Urinary bladder (tissue), 3 donors: ENCODE measurements at regions not wholly inside any gene's neighbourhood (a gene's known extent, or its start where the extent isn't known, plus 50 kb on each side); places are given as distances from the start of the nearest gene placed in this dataset.

Experiments
- DNase-seq: peaks from one replicate; pipeline ENCODE4 v3.0.0-alpha.2; 2015; ENCODE audit errors: extremely low spot score
- H3K27ac ChIP-seq: one replicate; pipeline ENCODE4 v1.5.1; 2013; ENCODE audit warnings: low read depth, mild to moderate bottlenecking, moderate library complexity
- H3K36me3 ChIP-seq: one replicate; pipeline ENCODE4 v1.6.1; 2013; ENCODE audit warnings: mild to moderate bottlenecking, moderate library complexity; ENCODE audit not compliant: insufficient read depth
- H3K4me1 ChIP-seq: one replicate; pipeline ENCODE4 v1.6.1; 2013; ENCODE audit warnings: mild to moderate bottlenecking, moderate library complexity; ENCODE audit not compliant: insufficient read depth
- H3K4me3 ChIP-seq: one replicate; pipeline ENCODE4 v1.5.1; 2013; ENCODE audit warnings: low read depth, low read length
- WGBS: extraction: QIAGEN DNeasy Blood & Tissue Kit; methylation state at CpG from one replicate; pipeline ENCODE4 v1.1.7; 2013; 5-methylcytosine and 5-hydroxymethylcytosine counted together
- donor health status: healthy with polysubstance abuse.
- donor health status: healthy.

DNA sequence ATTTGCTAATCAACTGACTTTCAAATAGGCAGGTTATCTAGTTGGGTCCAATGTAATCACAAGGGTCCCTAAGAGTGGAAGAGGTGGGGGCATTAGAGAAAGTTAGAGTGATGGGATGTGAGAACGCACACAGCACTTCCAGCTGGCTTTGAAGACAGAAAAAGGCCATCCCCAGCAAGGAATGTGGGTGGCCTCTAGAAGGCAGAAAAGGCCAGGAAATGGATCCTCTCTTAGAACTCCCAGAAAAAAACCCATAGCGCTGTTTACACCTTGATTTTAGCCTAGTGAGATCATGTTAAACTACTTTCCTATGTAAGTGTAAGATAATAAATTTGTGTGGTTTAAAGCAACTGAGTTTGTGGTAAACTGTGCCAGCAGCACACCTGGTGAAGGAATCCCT, 219.5 kb upstream of the HABP2 start:
- whole genome bisulfite sequencing = 80% methylated on average over 2 of the region's 2 CpGs
- H3K27ac ChIP-seq = no peak overlapping the region
- no peak for DNase-seq
- H3K4me1 ChIP-seq = peaks cover 2% of the 10 kb centered on the region
- no peaks in the 10 kb centered on the region for H3K36me3 ChIP-seq
- H3K4me3 ChIP-seq = no peak overlapping the region

DNA sequence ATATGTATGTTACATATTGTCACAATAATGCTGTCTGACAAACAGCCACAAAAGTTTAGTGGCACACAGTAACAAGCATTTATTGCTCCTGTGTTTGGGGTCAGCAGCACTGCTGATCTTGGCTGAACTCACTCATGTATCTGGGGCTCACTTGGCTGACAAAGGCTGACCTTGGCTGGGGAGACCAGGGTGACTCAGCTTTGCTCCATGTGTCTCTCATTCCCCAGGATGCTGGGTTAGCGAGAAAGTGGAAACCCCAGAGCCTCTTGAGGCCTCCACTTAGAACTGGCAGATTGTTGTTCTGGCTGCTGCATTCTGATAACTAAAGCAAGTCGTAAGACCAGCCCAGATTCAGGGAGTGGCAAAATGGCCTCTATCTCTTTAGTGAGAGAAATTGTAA, 217.3 kb upstream of the HABP2 start:
- 77% methylated on average over 2 of the region's 2 CpGs for WGBS
- Histone ChIP-seq H3K4me3 (no peak overlapping the region), H3K27ac (no peak overlapping the region), H3K36me3 (no peaks in the 10 kb centered on the region), H3K4me1 (peaks cover 2% of the 10 kb centered on the region)
- DNase-seq = no peak

DNA sequence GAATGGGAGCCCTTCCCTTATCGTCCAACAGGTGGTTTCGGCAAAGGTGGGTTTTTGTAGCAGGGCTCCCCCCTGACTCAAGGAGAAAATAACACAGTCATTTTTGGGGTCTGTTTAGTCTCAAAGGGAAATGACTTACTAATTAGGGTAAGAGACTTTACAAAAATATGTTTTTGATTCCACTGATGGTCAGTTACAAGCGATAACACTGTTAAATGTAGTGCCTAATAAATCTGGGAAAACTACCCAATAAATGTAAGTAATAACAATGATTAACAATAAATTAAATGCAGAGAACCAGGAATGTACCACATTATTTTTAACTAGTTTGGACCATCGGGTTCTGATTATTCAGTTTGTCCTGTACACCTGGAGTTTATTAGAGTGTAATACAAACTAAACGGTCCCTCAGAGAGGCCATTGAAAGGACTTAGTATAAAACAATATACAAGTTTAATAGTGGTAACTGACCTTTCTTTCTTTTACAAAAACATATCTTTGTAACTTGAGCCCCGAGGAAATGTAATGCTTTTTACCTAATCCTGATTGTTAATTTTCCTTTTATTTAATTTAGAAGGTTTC, 216.2 kb upstream of the HABP2 start:
- no peak overlapping the region for H3K4me3 ChIP-seq
- DNase-seq = no peak
- H3K36me3 ChIP-seq = no peaks in the 10 kb centered on the region
- no peak overlapping the region for H3K27ac ChIP-seq
- 71% methylated on average over 6 of the region's 6 CpGs for WGBS
- H3K4me1 ChIP-seq = peaks cover 2% of the 10 kb centered on the region

DNA sequence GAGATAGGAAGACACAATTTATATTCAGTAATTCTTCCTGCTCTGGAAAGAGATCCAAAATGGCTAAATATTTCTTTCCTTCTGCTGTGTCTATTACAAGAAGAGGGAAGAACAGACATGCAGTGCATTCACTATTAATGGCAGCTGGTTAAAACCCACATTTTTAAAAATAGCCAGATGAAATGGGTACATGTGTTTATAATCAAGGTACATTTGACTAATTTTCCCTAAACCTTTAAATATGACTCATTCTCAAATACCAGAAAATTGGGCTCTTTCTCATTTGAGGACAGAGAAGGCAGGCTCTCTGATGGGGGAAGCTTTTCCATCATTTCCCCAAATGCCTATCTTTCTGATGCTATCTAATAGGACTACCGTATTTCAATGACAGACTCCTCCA, 215.7 kb upstream of the HABP2 start:
- no peak for DNase-seq
- Histone ChIP-seq H3K27ac (no peak overlapping the region), H3K4me3 (no peak overlapping the region), H3K36me3 (no peaks in the 10 kb centered on the region), H3K4me1 (peaks cover 2% of the 10 kb centered on the region)
- 78% methylated on average over 1 of the region's 1 CpG for WGBS

DNA sequence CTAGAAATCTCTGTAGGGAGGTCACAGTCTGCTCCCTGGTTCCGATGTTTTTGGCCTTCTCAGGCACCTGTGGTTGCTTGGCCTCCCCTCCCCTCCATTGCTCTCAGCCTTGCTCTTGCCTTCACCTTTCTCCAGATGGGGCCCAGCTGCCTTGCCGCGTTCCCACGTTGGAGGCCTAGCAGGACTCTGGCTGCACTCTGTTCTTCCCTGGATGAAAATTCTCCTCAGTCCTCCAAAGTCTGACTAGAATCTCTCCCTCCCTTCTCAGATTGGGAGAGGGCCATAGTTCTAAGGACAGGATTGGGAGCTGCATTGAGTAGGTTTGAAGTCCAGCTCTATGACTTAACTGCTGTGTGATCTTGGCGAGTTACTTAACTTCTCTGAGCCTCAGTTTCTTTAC, 213.7 kb upstream of the HABP2 start:
- WGBS = 91% methylated on average over 5 of the region's 5 CpGs
- Histone ChIP-seq H3K36me3 (no peaks in the 10 kb centered on the region), H3K4me1 (peaks cover 2% of the 10 kb centered on the region), H3K4me3 (no peak overlapping the region), H3K27ac (no peak overlapping the region)
- DNase-seq = no peak

DNA sequence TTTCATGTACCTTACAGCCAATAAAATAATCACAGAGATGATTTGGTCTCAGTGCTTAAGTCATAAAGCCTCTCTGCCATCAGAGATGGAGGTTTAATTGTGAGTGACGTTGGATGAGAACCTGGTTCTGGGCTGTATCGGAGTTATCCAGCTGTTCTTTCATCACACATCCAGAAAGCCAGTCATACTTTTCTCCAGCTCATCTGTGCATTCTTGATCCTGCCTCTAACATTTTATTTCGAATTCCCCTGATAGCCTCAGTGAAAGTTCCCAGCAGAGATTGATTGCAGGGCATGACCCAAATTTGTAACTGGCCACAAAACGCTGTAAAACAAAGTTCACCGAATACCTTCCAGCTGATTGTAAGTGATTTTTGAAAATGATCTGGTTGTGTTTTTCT, 212.6 kb upstream of the HABP2 start:
- no peak for DNase-seq
- Histone ChIP-seq H3K27ac (no peak overlapping the region), H3K36me3 (no peaks in the 10 kb centered on the region), H3K4me1 (peaks cover 2% of the 10 kb centered on the region), H3K4me3 (no peak overlapping the region)
- 63% methylated on average over 5 of the region's 5 CpGs for WGBS

DNA sequence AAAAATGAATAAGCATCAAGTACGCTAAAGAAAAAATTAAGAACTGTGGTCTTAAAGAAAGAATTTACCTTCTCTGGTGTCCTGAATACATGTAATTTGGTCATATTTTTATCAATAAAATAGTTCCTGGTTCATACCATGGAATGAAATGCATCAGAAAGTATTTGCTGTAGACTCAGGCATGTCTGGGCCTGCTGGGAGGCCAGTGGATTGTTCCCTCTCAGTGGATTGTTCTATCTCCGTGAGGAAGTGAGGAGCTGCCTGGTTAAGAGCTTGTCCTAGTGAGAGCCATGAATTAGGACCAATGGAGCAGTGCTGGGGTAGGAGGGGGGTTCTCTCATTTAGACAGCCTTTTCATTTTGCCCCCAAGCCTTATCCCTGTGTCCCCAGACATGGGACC, 211.7 kb upstream of the HABP2 start:
- 95% methylated on average over 2 of the region's 2 CpGs for WGBS
- H3K36me3 ChIP-seq = no peaks in the 10 kb centered on the region
- no peak overlapping the region for H3K27ac ChIP-seq

DNA sequence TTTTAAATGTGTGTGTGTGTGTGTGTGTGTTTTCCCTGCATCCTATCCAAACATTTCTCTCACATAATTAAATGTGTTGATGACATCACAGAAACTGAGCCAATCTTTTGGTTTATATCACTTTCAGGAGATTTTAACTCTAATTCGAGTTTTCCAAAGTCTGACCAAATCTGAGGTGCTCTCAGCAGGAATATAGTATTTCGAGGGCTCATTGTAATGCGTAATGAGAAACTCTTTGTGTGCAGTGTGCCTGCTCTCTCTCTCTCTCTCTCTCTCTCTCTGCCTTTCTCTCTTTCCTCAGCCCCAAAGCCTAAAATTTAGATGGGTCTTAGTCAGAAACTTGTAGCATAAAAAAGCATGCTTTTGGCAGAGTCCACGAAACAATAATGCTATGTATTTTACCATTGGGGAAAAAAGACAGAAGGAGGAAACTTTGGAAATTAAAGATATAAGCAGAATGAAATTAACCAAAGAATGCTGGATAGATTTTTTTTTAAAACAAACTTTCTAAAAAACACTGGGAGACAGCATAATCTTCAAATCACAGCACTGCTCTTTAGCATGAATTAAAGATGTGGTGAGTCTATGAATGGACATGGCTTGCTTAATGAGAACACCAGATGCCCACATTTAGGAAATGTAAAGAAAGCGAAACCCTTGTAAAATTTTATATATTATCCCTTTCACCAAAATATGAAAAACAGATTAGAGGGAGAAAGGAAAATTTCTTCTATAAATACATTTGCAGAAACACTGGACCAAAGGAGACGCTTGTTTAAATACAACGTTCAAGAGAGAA, 206.8 kb upstream of the HABP2 start:
- 62% methylated on average over 7 of the region's 7 CpGs for WGBS
- DNase-seq = no peak
- Histone ChIP-seq H3K27ac (no peak overlapping the region), H3K36me3 (no peaks in the 10 kb centered on the region), H3K4me1 (no peaks in the 10 kb centered on the region), H3K4me3 (no peak overlapping the region)

More for the DNA sequence above, 211.7 kb upstream of the HABP2 start:
- Histone ChIP-seq H3K4me1 (peaks cover 2% of the 10 kb centered on the region), H3K4me3 (no peak overlapping the region)
- no peak for DNase-seq

DNA sequence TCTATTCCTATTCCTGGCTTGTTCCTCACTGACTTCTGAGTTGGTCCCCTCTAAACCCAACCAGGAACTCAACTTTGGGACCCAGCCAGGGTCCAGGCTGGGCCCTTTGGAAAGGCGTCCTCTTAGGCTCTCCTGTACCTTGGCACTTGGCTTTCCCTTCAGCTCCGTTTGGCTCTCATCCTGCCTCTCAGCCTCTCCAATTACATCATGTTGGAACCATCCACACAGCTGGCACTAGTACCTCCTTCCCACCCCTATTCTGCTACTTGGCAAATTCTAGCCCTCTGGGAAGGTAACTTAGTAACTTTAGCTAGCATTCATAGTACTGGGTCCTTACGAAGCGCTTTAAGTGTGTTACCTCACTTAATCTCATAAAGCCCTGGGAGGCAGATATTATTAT, 205.3 kb upstream of the HABP2 start:
- Histone ChIP-seq H3K4me3 (no peak overlapping the region), H3K27ac (no peak overlapping the region), H3K4me1 (no peaks in the 10 kb centered on the region), H3K36me3 (no peaks in the 10 kb centered on the region)
- WGBS = 64% methylated on average over 4 of the region's 4 CpGs
- DNase-seq = no peak

DNA sequence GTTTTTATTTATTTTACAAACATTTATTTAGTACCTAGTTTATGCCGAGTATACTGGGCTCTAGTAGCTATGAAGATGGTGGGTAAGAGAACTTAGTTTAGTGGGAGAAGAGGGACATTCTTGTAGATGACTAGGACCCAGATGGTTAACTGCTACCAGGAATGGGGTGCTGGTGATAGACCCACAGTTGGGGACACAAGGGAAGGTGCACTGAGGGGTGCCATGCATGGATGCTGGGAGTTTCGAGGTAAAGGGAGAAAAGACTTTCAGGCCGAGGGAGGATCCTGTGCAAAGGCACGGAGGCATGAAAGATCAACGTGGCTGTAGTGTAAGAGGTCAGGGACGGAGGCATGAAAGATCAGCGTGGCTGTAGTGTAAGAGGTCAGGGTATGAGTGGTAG, 204.2 kb upstream of the HABP2 start:
- Histone ChIP-seq H3K4me3 (no peak overlapping the region), H3K4me1 (no peaks in the 10 kb centered on the region), H3K27ac (no peak overlapping the region), H3K36me3 (no peaks in the 10 kb centered on the region)
- 94% methylated on average over 7 of the region's 7 CpGs for WGBS
- DNase-seq = no peak

DNA sequence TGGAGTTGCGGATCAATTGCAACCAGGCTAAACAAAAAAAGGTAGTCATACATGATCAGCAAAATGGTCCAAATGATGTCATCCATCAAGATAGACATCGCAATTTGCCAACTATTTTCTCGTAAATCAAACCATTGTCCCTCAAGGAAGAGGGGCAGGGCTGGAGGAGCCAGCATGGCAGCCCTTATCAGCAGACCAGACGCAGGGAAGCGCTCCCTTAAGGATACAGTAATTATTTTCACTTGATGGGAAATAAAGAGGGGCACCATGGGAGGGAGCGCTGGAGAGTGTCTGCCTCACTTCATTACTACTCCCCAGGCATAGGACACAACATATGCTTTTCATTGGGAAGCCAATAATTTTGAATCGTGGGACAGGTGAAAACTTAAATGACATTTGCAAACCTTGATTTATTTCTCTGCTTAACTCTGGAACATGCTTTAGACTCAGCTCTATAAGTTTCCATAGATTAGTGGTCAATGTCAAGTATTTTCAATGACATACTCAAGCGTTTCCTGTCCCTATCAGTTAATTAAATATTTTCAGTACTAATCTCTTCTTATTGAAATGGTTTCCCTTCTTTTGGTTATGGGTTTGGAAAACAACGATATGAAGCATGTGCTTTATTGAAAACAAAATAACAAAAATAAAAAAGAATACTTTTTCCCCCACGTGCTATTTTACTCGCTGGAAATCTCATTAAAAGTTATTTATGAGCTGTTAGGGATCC, 202.4 kb upstream of the HABP2 start:
- Histone ChIP-seq H3K4me1 (no peaks in the 10 kb centered on the region), H3K36me3 (no peaks in the 10 kb centered on the region), H3K4me3 (no peak overlapping the region), H3K27ac (no peak overlapping the region)
- DNase-seq = no peak
- WGBS = 74% methylated on average over 11 of the region's 11 CpGs

DNA sequence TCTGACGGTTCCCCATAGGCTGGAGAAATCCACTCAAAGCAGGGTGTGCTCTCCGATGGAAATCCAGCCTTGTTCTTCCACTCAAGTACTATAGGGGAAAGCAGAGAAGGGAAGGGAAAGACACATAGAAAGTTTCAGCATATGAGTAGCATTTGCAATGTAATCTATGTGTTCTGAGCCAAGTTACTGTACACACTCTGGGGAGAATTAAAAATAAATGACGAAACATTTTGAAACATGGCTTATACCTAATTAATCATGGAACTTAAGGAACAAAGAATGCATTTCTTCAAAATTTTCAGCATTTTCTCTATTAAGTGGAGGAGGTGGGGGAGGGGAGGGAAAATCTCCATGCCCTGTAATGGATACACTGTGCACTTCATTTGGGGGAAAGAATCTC, 198.1 kb upstream of the HABP2 start:
- DNase-seq = no peak
- H3K4me1 ChIP-seq = no peaks in the 10 kb centered on the region
- WGBS = 62% methylated on average over 3 of the region's 3 CpGs
- H3K4me3 ChIP-seq = no peak overlapping the region
- no peak overlapping the region for H3K27ac ChIP-seq
- no peaks in the 10 kb centered on the region for H3K36me3 ChIP-seq

DNA sequence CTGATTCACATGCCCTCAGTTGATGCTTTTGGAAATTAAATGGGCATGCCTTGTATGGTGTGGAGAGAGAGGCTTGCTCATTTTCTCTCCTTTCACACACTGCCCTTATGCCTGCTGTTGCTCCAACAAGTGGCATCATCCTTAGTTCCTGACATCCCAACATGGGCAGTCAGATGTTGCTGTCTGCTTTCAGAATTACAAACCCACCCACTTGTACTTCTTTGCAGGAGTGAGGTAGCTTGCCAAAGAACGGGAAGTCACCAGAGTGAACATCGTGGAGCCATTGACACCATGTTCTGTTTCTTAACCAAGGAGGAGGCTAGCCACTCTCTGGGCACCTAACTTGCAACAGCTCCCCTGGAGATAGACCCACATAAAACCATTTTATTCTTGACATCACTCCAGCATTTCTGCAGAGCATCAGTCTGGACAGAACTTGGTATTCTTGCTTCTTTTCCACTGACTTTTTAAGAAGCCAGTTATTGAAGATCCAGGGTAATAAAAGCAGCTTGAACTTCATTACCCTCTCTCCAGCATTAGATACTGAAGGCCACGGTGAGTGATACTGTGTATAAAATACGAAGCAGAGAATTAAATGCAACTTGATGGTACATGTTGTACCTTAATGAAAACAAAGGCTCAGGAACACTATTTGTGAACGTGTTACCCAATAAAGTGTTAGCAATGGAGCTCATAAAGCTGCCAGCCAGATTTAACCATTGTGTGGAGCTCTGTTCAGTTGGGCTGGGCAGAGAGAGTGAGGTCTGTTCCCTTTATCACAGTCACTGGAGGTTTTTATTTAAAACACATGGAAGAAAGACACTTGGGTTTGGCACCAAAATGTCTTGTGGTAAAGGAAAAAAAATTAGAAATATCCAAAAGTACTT, 195.8 kb upstream of the HABP2 start:
- Histone ChIP-seq H3K36me3 (no peaks in the 10 kb centered on the region), H3K27ac (no peak overlapping the region), H3K4me1 (no peaks in the 10 kb centered on the region), H3K4me3 (no peak overlapping the region)
- WGBS = 34% methylated on average over 5 of the region's 5 CpGs
- DNase-seq = no peak
